OCI-LY3 (cell line): ENCODE measurements at regions not wholly inside any gene's neighbourhood (a gene's known extent, or its start where the extent isn't known, plus 50 kb on each side); places are given as distances from the start of the nearest gene placed in this dataset.

Source experiments
- H2AFZ ChIP-seq: fragments of 200-600, 300-600 bp; shearing (Covaris generic); 2 replicates; pipeline ENCODE4 v1.6.0; 2014; ENCODE audit warnings: antibody characterized with exemption, low read depth, low read length
- H3K27ac ChIP-seq: fragments of 200-600, 300-600 bp; sonication (generic); 2 replicates; pipeline ENCODE4 v1.5.1; 2014; ENCODE audit warnings: mild to moderate bottlenecking, low read length, moderate library complexity, mixed read lengths
- H3K27me3 ChIP-seq: fragments of 200-600, 300-600 bp; sonication (generic); 2 replicates; pipeline ENCODE4 v1.6.1; 2014; ENCODE audit warnings: low read depth, low read length, mixed read lengths
- H3K36me3 ChIP-seq: fragments of 200-600, 300-600 bp; sonication (generic); replicated peaks from 2 replicates; pipeline ENCODE3; 2014; ENCODE audit warnings: low read depth, low read length, mixed read lengths
- H3K4me1 ChIP-seq: fragments of 300-600, 200-600 bp; sonication (generic); 2 replicates; pipeline ENCODE4 v1.6.1; 2014; ENCODE audit warnings: low read length, mixed read lengths
- H3K4me2 ChIP-seq: fragments of 200-600, 300-600 bp; sonication (generic); 2 replicates; pipeline ENCODE4 v1.6.1; 2014; ENCODE audit warnings: low read length, mixed read lengths
- H3K4me3 ChIP-seq: fragments of 300-600, 200-600 bp; sonication (generic); 2 replicates; pipeline ENCODE4 v1.5.1; 2014; ENCODE audit warnings: antibody characterized with exemption, mild to moderate bottlenecking, low read length, moderate library complexity
- H3K79me2 ChIP-seq: fragments of 300-600, 200-600 bp; shearing (Covaris generic); 2 replicates; pipeline ENCODE4 v1.6.1; 2014; ENCODE audit warnings: mild to moderate bottlenecking, low read length, mixed read lengths
- H3K9ac ChIP-seq: fragments of 300-600, 200-600 bp; shearing (Covaris generic); 2 replicates; pipeline ENCODE4 v1.6.0; 2014; ENCODE audit warnings: mild to moderate bottlenecking, low read length, moderate library complexity
- H3K9me3 ChIP-seq: fragments of 200-600, 300-600 bp; shearing (Covaris generic); 2 replicates; pipeline ENCODE4 v1.6.1; 2014; ENCODE audit warnings: low read length, mixed read lengths; ENCODE audit not compliant: insufficient read depth
- H4K20me1 ChIP-seq: fragments of 200-600, 300-600 bp; sonication (generic); 2 replicates; pipeline ENCODE4 v1.6.1; 2016; ENCODE audit warnings: low read length, mixed read lengths; ENCODE audit not compliant: insufficient read depth
- EZH2phosphoT487 ChIP-seq: fragments of 200-600 bp; shearing (Covaris generic); IDR thresholded peaks from 2 replicates; pipeline ENCODE4 v1.6.1; 2018; ENCODE audit warnings: antibody characterized with exemption, mixed run types, low read depth
- TF ChIP-seq, protein P1 (sequence below): fragments of 200-600, 300-600 bp; sonication (generic); IDR thresholded peaks from 2 replicates; pipeline ENCODE4 v1.5.1; 2014; ENCODE audit warnings: antibody characterized with exemption, low read length, low read depth

DNA sequence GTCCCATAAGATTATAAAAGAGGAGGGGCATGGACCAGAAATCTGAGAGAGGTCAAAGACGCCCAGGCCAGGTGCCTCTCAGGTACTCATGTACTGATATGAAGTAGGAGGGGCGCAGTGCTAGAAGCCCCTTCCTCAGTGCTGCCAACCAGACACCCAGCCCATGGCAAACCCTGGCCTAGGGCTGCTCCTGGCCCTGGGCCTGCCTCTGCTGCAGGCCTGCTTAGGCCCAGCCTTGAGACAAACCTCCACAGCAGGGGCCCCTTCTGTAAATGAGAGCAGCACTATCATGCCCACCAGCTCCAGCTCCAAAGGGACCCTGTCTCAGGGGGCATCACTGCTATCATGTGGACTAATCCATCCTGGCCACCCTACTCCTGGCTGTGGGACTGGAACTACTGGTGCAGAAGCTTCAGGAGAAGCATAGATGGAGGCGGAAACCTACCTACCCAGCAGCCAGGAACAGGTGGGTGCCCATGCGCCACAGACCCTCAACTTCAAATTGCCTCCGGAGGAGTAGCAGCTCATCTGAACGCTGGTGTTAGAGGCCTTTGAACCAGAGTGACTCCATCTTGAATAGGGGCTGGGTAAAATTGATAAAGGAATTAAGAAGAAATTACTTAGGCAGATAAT lies 72.4 kb upstream of the LGSN start:
- TF ChIP-seq, protein P1, sequence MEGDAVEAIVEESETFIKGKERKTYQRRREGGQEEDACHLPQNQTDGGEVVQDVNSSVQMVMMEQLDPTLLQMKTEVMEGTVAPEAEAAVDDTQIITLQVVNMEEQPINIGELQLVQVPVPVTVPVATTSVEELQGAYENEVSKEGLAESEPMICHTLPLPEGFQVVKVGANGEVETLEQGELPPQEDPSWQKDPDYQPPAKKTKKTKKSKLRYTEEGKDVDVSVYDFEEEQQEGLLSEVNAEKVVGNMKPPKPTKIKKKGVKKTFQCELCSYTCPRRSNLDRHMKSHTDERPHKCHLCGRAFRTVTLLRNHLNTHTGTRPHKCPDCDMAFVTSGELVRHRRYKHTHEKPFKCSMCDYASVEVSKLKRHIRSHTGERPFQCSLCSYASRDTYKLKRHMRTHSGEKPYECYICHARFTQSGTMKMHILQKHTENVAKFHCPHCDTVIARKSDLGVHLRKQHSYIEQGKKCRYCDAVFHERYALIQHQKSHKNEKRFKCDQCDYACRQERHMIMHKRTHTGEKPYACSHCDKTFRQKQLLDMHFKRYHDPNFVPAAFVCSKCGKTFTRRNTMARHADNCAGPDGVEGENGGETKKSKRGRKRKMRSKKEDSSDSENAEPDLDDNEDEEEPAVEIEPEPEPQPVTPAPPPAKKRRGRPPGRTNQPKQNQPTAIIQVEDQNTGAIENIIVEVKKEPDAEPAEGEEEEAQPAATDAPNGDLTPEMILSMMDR: no peak
- TF ChIP-seq EZH2phosphoT487: no peak
- no peak overlapping the region for H2AFZ ChIP-seq

DNA sequence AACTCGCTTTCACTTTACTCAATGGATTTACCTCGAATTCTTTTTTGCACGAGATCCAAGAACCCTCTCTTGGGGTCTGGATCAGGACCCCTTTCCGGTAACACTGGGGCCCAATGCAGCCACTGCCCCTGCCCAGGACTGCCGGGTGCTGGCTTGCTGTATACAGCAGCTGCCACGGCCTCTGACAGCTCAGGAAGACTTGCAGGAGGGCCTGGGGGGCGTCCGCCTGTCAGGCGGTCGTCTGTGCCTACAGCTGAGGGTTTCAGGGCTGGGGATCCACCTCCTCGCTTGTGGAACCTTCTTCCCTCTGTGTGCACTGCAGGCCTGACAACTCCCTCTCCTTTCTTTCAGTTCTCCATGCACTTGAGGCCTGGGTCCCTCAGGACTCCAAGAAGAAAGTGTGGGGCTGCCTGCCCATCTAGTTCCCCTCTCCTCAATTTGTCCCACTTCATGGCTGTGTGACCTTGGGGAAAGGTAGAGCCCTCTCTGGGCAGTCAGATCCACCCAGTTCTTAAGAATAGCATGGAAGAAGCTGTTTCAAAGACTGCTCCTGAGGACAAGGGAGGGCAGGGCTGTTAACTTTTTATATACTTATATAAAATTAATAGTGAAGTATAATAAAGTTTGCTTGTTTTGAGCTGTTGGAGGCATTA lies 75.0 kb upstream of the LGSN start:
- TF ChIP-seq, protein P1: no peak
- TF ChIP-seq EZH2phosphoT487: no peak
- H3K9me3 ChIP-seq: no peaks in the 10 kb centered on the region
- no peak overlapping the region for H2AFZ ChIP-seq

More for the DNA sequence above, 72.4 kb upstream of the LGSN start:
- Histone ChIP-seq H3K4me2 (no peak overlapping the region), H3K79me2 (no peaks in the 10 kb centered on the region), H3K9ac (no peak overlapping the region), H4K20me1 (no peaks in the 10 kb centered on the region), H3K9me3 (no peaks in the 10 kb centered on the region), H3K27ac (no peak overlapping the region), H3K27me3 (peaks cover 23% of the 10 kb centered on the region; the same call in 1 of the 2 replicates), H3K4me3 (no peak overlapping the region), H3K4me1 (no peaks in the 10 kb centered on the region), H3K36me3 (no peaks in the 10 kb centered on the region)

DNA sequence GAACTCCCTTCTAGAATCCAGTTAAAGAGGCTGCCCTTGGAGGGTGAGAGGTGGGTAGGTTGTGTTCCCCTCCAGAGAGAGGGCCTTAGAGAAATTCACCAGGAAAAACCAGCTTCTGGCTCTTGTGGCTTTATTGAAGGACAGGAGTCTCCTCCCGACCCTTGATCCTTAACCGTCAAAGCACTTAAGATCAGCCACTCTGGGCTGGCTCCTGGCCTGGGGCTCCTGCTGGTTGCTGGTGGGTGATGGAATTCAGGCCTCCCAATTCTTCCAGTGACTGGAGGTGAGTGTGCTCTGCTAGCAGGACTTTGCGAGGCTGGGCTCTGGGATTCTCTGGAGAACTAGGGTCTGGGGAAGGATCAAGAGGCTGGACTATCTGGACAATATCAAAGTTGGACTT lies 75.6 kb upstream of the LGSN start:
- no peaks in the 10 kb centered on the region for H3K4me1 ChIP-seq
- TF ChIP-seq, protein P1: no peak
- H4K20me1 ChIP-seq: no peaks in the 10 kb centered on the region
- no peak overlapping the region for H2AFZ ChIP-seq
- H3K27ac ChIP-seq: no peak overlapping the region
- no peaks in the 10 kb centered on the region for H3K9me3 ChIP-seq
- H3K9ac ChIP-seq: no peak overlapping the region
- peaks cover 13% of the 10 kb centered on the region; the same call in 1 of the 2 replicates for H3K27me3 ChIP-seq
- no peak overlapping the region for H3K4me3 ChIP-seq
- no peaks in the 10 kb centered on the region for H3K36me3 ChIP-seq
- H3K4me2 ChIP-seq: no peak overlapping the region
- H3K79me2 ChIP-seq: no peaks in the 10 kb centered on the region

More for the DNA sequence above, 75.0 kb upstream of the LGSN start:
- Histone ChIP-seq H3K79me2 (no peaks in the 10 kb centered on the region), H3K4me1 (no peaks in the 10 kb centered on the region), H3K36me3 (no peaks in the 10 kb centered on the region), H3K4me2 (no peak overlapping the region), H3K27ac (no peak overlapping the region), H3K27me3 (peaks cover 13% of the 10 kb centered on the region; the same call in 1 of the 2 replicates), H4K20me1 (no peaks in the 10 kb centered on the region), H3K4me3 (no peak overlapping the region), H3K9ac (no peak overlapping the region)

DNA sequence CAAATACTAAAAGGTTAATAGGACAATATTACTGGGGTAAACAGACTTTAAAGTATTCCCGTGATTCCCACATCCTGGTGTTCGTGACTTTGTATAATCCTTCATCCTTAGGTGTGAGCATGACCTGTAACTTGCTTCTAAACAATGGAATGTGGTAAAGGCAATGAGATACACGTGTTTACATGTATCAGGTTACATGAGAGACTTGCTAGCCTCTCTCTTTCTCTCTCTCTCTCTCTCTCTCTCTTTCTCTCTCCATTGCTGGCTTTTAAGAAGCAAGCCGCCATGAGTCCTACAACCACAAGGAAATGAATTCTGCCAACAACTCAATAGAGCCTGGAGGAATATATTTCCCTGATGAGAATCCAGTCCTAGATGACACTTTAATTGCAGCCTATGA lies 83.9 kb upstream of the LGSN start:
- Histone ChIP-seq H2AFZ (no peak overlapping the region), H4K20me1 (no peaks in the 10 kb centered on the region), H3K79me2 (no peaks in the 10 kb centered on the region), H3K4me1 (no peaks in the 10 kb centered on the region), H3K9me3 (no peaks in the 10 kb centered on the region), H3K27ac (no peak overlapping the region), H3K9ac (no peak overlapping the region), H3K36me3 (no peaks in the 10 kb centered on the region), H3K4me2 (no peak overlapping the region), H3K27me3 (no peaks in the 10 kb centered on the region), H3K4me3 (no peak overlapping the region)
- no peak for TF ChIP-seq EZH2phosphoT487
- TF ChIP-seq, protein P1: no peak
